ENCODE measurements at regions not wholly inside any gene's neighbourhood (a gene's known extent, or its start where the extent isn't known, plus 50 kb on each side); places are given as distances from the start of the nearest gene placed in this dataset.
A peak's percentile ranks its signal among the peaks of the same experiment; 100 is the strongest.

DNA sequence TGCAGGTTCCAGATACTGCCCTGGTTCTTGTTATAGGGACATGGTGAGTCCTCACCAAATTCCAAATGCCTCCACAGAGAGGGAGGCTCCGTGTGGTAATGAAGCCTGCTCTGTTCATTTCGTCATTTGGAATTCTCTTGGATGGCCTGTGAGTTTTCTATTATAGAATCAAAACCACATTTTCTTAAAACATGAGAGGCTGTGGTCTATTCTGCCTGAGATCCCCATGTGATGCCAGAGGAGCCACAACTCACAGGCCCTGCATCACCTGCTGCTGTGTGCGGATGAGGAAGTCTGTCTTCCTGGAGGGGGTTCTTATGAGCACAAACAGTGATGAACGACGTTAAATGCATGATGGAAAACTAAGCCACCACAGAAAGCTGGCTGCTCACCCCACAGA is 264.4 kb downstream of the UQCRFS1 start:
- no peaks in the 10 kb centered on the region for H3K9me3 ChIP-seq (replicated peaks)
- no peaks in the 10 kb centered on the region for H3K36me3 ChIP-seq
- no peak overlapping the region for H3K4me3 ChIP-seq
- DNase-seq: no peak
- 0 out of 2 replicates have a peak, but pooled peaks cover 3% of the 10 kb centered on the region for H3K27me3 ChIP-seq
- H3K4me1 ChIP-seq: no peaks in the 10 kb centered on the region
- no peak overlapping the region for H3K27ac ChIP-seq

DNA sequence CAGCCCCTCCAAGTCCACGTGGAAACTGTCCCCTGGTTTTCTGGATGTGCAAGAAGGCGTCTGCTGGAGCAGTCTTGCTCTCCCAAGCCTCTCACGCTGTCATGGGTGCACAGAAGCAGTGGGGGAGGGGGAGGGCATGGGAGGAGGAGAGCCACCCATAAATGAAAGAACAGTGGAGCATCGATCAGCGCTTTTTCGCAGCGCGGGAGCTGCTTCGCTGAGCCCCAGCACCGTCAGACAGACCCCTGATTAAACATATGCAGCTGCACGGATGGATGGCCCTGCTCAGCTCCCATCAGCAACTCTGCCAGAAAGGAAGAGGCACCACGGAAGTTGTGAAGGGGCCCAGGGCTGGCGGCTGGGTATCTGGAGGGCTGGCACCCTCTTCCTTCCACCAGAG is 264.9 kb downstream of the UQCRFS1 start:
- no peak overlapping the region for H3K4me3 ChIP-seq
- no peaks in the 10 kb centered on the region for H3K9me3 ChIP-seq (replicated peaks)
- H3K4me1 ChIP-seq: no peaks in the 10 kb centered on the region
- H3K27me3 ChIP-seq: 0 out of 2 replicates have a peak, but pooled peaks cover 4% of the 10 kb centered on the region
- no peaks in the 10 kb centered on the region for H3K36me3 ChIP-seq
- no peak overlapping the region for H3K27ac ChIP-seq
- no peak for DNase-seq

DNA sequence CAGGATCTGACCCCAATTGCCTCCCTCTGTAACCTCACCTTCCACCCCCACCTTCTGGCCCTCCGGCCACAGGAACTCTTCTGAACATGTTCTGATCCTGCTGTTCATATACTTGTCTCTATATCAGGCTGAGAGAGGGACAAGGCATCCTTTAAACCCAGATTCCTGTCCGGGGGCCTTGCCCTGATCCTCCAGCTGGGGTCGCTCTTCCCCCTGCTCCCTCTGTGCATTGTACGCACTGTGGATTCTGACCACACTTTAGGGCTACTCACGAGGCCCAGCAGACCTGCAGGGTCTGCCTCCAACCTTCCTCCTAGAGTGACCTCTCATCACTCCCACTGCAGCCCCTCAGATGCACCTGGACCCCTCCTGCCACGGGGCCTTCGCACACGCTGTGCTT is 269.3 kb downstream of the UQCRFS1 start:
- Histone ChIP-seq H3K27ac (no peak overlapping the region), H3K9me3 (replicated peaks) (no peaks in the 10 kb centered on the region), H3K36me3 (no peaks in the 10 kb centered on the region), H3K4me3 (no peak overlapping the region), H3K27me3 (peaks cover 11% of the 10 kb centered on the region; the same call in 1 of the 2 replicates), H3K4me1 (no peaks in the 10 kb centered on the region)
- DNase-seq: peak in 1 of 2 experiments; percentile 23

DNA sequence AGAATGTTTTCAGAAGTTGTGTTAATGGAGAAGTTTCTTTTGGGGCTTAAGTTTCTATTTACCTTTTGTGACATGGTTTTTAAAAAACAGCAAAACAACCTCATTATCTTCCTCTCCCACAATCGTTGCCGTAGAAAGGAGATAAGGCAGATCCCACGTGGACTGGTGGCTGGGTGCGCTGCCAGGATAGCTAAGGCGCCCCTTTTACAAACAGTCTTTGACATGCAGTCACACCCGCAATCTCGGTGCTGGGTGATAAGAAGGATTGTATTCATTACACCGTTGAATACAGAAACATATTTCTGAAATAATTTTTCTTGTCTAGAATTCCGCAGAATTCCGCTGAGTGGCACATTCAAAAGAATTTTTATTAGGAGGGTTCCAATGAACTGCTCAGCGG is 271.1 kb downstream of the UQCRFS1 start:
- H3K4me1 ChIP-seq: no peaks in the 10 kb centered on the region
- H3K9me3 ChIP-seq (replicated peaks): no peaks in the 10 kb centered on the region
- no peak for DNase-seq
- H3K27me3 ChIP-seq: peaks cover 9% of the 10 kb centered on the region; the same call in 1 of the 2 replicates
- H3K4me3 ChIP-seq: no peak overlapping the region
- no peak overlapping the region for H3K27ac ChIP-seq
- H3K36me3 ChIP-seq: no peaks in the 10 kb centered on the region

DNA sequence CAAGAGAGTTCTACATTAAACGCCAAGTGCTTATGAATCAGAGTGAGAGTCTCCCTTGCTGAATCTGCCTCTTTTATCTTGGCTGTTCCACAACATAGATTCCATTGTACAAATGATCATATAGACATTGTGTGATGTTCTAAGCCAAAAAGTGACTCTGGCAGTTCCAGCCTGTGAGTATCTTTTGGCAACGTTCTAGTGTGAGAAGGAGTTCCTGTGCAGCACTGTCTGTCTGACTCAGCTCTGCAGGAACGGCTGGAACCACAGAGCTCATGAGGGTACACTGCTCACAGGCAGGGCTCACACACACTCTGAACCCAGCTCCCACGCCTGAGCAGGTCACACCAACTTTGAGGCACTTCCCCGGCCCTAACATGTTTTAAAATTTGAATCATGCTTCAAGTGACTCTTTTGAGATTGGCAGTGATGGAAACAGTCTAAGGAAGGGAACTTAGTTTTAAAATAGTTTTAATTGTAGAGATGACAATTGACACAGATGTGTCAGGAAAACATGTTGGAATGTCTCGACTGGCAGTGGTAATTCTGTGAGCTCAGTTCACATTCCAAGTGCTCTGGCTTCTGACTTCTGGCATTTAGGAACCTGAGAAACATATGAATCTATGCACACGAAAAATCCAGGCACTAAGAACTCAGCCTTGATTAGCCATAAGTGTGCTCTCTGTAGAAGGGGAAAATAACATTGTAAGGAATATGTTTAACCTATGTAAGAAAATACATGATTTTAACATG is 272.0 kb downstream of the UQCRFS1 start:
- Histone ChIP-seq H3K9me3 (replicated peaks) (no peaks in the 10 kb centered on the region), H3K36me3 (no peaks in the 10 kb centered on the region), H3K4me1 (no peaks in the 10 kb centered on the region), H3K4me3 (no peak overlapping the region), H3K27ac (no peak overlapping the region), H3K27me3 (peaks cover 9% of the 10 kb centered on the region; the same call in 1 of the 2 replicates)
- no peak for DNase-seq

DNA sequence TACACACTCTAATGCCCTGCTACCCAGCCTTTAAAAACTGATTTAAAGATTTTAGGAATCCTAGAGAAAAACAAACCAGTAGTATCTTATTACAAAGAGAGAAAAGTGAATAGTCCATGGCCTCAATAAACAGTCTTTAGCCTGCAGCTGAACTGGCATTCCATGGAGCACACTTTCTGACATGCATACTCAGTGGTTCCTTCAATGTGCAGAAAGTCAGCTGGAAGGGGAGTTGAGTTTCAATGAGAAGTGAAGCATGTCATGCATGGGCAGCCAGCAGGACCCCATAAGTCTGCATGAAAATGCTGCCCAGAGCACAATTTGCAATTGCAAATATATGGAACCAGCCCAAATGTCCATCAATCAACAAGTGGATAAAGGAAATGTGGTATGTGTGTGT is 273.7 kb downstream of the UQCRFS1 start:
- DNase-seq: no peak
- Histone ChIP-seq H3K27ac (no peak overlapping the region), H3K4me3 (no peak overlapping the region), H3K9me3 (replicated peaks) (no peaks in the 10 kb centered on the region), H3K27me3 (peaks cover 9% of the 10 kb centered on the region; the same call in 1 of the 2 replicates), H3K4me1 (no peaks in the 10 kb centered on the region), H3K36me3 (no peaks in the 10 kb centered on the region)

DNA sequence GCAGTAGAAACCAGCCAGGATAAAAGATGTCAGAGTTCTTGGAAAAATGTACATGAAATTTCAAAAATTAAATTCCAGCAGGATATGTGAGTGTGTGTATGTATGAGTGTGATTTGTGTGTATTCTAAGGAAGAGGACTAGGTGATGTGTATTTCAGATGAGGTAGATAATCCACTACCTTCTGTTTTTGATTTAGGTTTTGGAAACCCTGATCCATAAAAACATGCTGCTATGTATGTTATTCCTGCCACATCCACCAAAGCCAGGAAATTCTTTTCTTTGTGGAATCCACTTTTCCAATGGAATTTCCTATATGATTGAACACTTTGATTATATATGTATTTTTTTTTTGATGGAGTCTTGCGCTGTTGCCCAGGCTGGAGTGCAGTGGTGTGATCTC is 276.9 kb downstream of the UQCRFS1 start:
- no peak for DNase-seq
- no peaks in the 10 kb centered on the region; the same call in 1 of the 2 replicates for H3K27me3 ChIP-seq
- H3K36me3 ChIP-seq: no peaks in the 10 kb centered on the region
- H3K4me3 ChIP-seq: no peak overlapping the region
- no peaks in the 10 kb centered on the region for H3K9me3 ChIP-seq (replicated peaks)
- H3K4me1 ChIP-seq: no peaks in the 10 kb centered on the region
- H3K27ac ChIP-seq: no peak overlapping the region

DNA sequence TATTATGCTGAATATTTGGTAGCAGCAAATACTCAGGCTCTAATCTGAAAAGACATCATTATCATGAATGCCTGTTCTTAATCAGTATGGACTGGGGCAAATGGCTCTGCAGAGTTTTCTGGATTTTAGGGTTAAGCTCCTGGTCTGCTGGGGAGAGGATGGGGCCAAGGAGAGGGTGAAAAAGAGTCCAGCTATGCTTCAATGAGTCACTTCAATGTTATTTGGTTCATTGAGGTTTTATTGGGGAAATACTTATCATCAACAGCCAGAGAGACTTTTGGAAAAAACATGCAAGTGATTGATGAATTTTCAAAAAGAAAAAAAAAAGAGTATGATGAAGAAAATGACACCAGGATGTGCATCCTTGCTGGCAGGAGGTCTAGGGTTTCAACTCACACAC is 278.3 kb downstream of the UQCRFS1 start:
- Histone ChIP-seq H3K4me3 (no peak overlapping the region), H3K4me1 (no peaks in the 10 kb centered on the region), H3K27me3 (no peaks in the 10 kb centered on the region), H3K9me3 (replicated peaks) (no peaks in the 10 kb centered on the region), H3K27ac (no peak overlapping the region), H3K36me3 (no peaks in the 10 kb centered on the region)
- DNase-seq: no peak

DNA sequence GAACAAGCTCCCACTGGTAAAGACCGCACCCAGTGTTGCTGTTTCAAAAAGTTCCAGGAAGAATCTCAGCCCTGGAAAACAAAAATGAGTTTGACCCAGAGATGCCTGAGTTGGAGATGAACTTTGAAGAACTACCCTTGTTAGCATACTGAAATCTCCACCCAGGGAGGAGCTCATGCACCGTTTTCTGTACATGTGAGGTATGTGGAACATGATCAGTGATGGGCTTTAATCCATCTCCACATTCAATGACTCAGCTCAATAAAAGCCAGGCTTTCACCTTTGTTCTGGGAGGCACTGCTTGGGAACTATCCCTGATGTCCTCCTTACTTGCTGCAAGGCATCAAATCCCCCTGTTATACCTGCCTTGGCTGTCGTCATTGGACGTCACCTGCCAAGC is 279.9 kb downstream of the UQCRFS1 start:
- no peaks in the 10 kb centered on the region for H3K9me3 ChIP-seq (replicated peaks)
- no peak for DNase-seq
- no peak overlapping the region for H3K27ac ChIP-seq
- H3K36me3 ChIP-seq: no peaks in the 10 kb centered on the region
- H3K4me3 ChIP-seq: no peak overlapping the region
- no peaks in the 10 kb centered on the region for H3K27me3 ChIP-seq
- H3K4me1 ChIP-seq: no peaks in the 10 kb centered on the region

DNA sequence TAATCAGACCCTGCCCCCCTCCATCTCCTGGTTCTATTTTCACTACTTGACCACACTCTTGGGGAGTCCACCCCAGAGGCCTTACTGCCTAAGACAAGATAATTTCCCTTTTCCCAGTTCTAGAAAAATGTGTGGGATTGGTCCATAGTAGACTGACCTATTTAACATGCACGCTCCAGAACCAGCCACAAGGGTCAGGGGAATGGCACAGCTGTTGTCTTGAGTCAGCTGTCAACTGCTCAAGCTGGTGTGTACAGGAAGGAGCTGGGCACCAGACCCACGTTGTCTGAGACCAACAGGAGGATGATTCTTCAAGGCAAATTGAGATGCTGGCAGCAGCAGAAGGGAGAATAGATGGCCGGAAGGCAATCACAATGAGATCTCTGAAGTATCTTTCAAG is 280.5 kb downstream of the UQCRFS1 start:
- H3K4me1 ChIP-seq: no peaks in the 10 kb centered on the region
- H3K27ac ChIP-seq: no peak overlapping the region
- no peaks in the 10 kb centered on the region for H3K9me3 ChIP-seq (replicated peaks)
- peak in 1 of 2 experiments; percentile 25 for DNase-seq
- no peak overlapping the region for H3K4me3 ChIP-seq
- no peaks in the 10 kb centered on the region for H3K36me3 ChIP-seq
- H3K27me3 ChIP-seq: no peaks in the 10 kb centered on the region

DNA sequence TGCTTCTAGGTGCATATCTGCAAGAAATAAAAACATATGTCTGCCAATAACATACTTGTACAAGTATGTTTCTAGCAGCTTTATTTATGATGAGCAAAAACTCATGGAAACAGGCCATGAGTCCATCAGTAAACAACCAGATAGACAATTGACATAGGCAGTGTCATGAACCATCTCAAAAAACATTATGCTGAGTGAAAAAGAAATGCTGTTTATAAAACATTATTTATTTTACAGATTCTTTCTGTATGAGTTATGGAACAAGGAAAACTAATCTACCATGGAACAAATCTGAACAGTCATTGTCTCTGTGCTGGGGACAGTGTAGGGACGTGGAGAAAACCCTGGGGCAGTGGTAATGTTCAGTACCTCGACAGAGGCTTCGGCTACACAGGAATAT is 283.9 kb downstream of the UQCRFS1 start:
- no peak for DNase-seq
- Histone ChIP-seq H3K4me1 (no peaks in the 10 kb centered on the region), H3K36me3 (no peaks in the 10 kb centered on the region), H3K27me3 (0 out of 2 replicates have a peak, but pooled peaks cover 6% of the 10 kb centered on the region), H3K9me3 (replicated peaks) (no peaks in the 10 kb centered on the region), H3K27ac (no peak overlapping the region), H3K4me3 (no peak overlapping the region)

DNA sequence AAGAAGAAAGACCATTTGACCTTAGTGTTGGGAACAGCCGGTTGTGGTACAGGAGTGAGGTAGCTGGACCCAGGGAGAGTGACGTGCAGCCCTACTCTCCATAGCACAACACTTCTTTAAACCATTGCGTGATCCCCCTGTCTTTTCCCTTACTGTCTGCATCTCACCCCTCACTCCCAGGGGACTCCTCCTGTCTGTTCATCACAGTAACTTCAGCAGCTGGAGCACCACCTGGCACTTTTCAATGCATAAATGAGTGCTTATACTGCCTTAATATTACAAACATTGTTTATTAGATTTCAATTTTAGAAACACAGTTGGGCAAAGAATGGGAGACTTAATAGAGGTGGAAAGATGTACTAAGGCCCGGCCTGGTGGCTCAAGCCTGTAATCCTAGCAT is 285.5 kb downstream of the UQCRFS1 start:
- Histone ChIP-seq H3K9me3 (replicated peaks) (no peaks in the 10 kb centered on the region), H3K4me1 (no peaks in the 10 kb centered on the region), H3K27ac (no peak overlapping the region), H3K27me3 (0 out of 2 replicates have a peak, but pooled peaks cover 6% of the 10 kb centered on the region), H3K36me3 (no peaks in the 10 kb centered on the region), H3K4me3 (no peak overlapping the region)
- no peak for DNase-seq

DNA sequence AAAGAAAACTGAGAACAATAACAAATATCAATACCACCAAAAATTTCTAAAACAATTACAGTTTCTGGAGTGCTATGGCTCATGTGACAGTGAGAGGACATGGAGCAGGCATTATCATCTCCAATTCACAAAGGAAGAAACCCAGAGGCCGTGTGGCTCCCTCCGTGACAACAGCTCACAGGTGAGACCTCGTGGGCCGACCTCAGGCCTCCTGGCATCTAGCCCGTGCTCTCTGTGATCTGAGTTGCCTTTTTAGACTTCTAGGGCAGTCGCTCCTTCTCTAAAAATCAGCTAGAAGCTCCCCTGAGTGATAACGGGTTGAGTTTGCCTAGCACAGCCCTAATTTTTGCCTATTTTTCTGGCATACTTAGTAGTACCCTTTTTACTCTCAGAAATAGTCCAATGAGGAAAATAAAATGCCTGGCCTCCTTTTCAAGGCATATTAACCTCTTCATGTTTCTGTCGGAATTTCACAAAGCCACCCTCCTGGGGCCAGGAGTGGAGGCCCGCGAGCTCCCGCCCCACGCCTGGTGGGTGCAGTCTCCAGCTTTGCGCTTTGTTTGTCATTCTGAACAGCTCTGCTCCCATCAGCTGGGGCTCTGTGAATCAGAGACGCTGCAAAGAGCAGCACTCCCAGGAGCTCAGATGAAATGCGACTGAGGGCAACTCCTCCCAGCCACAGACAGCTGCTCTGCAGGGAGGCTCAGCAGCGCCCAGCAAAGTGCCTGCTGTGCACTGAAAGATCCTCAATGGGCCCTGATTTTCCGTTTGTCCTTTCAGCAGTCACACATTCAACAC is 292.5 kb downstream of the UQCRFS1 start:
- DNase-seq: no peak
- H3K4me3 ChIP-seq: no peak overlapping the region

DNA sequence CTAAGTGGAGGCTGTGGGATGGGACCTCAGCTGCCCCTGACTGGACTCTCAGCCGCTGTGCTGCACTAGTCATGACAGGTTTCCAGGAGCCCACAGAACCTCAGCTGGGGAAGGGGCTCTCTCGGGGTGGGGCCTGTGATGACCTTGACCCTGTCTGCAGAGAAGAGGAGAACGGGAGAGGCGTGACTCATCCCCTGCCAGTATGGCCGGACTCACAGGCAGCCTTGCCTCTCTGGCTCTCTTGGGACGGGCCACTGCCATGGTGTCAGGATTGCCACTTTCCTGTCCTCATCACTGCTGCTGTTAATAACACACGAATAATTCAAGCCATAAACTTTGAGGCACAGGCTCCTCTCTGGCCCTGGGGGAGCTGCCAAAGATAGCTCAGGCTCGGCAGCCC is 295.3 kb downstream of the UQCRFS1 start:
- H3K4me1 ChIP-seq: no peaks in the 10 kb centered on the region
- H3K27me3 ChIP-seq: peaks cover 15% of the 10 kb centered on the region
- no peaks in the 10 kb centered on the region for H3K36me3 ChIP-seq
- H3K9me3 ChIP-seq (replicated peaks): no peaks in the 10 kb centered on the region
- no peak overlapping the region for H3K27ac ChIP-seq
- H3K4me3 ChIP-seq: no peak overlapping the region
- no peak for DNase-seq

More for the DNA sequence above, 292.5 kb downstream of the UQCRFS1 start:
- no peaks in the 10 kb centered on the region for H3K36me3 ChIP-seq
- H3K9me3 ChIP-seq (replicated peaks): no peaks in the 10 kb centered on the region
- no peaks in the 10 kb centered on the region for H3K4me1 ChIP-seq
- H3K27ac ChIP-seq: no peak overlapping the region
- peaks cover 13% of the 10 kb centered on the region; the same call in 1 of the 2 replicates for H3K27me3 ChIP-seq

DNA sequence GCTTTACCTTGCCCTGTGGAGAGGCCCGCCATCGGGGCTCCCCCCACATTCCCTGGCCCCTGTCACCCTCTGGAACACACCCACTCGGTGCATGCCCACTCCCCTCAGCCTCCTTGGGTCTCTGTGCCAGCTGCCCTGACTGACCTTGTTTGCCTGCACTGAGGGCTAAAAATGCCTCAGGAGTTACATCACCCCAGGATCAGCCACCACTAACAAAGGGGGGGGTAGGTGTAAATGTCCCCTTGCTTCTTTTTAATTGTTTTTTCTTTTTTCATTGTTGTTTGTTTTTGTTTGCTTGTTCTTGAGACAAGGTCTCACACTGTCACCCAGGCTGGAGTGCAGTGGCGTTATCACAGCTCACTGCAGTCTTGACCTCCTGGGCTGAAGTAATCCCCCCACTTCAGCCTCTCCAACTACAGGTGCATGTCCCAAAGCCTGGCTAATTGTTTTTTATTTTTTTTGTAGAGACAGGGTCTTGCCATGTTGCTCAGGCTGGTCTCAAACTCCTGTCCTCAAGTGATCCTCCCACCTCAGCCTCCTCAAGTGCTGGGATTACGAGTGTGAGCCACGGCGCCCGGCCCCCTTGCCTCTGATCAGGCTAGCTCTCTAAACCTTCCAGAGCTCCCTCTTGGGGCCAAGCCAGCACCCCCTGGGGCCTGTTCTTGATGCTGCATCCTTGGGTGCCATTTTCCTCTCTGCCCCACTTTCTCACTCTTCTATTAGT is 297.1 kb downstream of the UQCRFS1 start:
- no peak for DNase-seq
- peaks cover 21% of the 10 kb centered on the region for H3K27me3 ChIP-seq
- no peak overlapping the region for H3K4me3 ChIP-seq
- no peaks in the 10 kb centered on the region for H3K4me1 ChIP-seq
- H3K27ac ChIP-seq: no peak overlapping the region
- H3K36me3 ChIP-seq: no peaks in the 10 kb centered on the region
- H3K9me3 ChIP-seq (replicated peaks): no peaks in the 10 kb centered on the region
